NT2/D1 (cell line): ENCODE measurements at regions not wholly inside any gene's neighbourhood (a gene's known extent, or its start where the extent isn't known, plus 50 kb on each side); places are given as distances from the start of the nearest gene placed in this dataset.
"Not testable (repeated sequence)": the region's sequence is repeated elsewhere in the genome, so short reads cannot be mapped to it uniquely, and the experiment has no call there.

Source experiments
- DNase-seq: peaks from one replicate; pipeline ENCODE4 v3.0.0-alpha.2; 2011; ENCODE audit warnings: low read depth, low spot score
- H3K27me3 ChIP-seq: 2 replicates; pipeline ENCODE4 v1.6.0; 2011; ENCODE audit warnings: mild to moderate bottlenecking; ENCODE audit not compliant: insufficient read length, insufficient read depth
- H3K36me3 ChIP-seq: 2 replicates; pipeline ENCODE4 v1.6.1; 2011; ENCODE audit warnings: mild to moderate bottlenecking, low read length, mixed read lengths; ENCODE audit not compliant: insufficient read depth, insufficient read length
- H3K4me1 ChIP-seq: 2 replicates; pipeline ENCODE4 v1.5.1; 2011; ENCODE audit not compliant: insufficient read depth, insufficient read length
- H3K4me3 ChIP-seq: 2 replicates; pipeline ENCODE4 v1.5.1; 2011; ENCODE audit warnings: low read depth; ENCODE audit not compliant: insufficient read length
- H3K9ac ChIP-seq: 2 replicates; pipeline ENCODE4 v1.6.0; 2011; ENCODE audit warnings: low read depth; ENCODE audit not compliant: insufficient read length
- H3K9me3 ChIP-seq: 2 replicates; pipeline ENCODE4 v1.5.1; 2011; ENCODE audit warnings: mild to moderate bottlenecking, low read length; ENCODE audit not compliant: insufficient read depth
- SUZ12 ChIP-seq: IDR thresholded peaks from 2 replicates; pipeline ENCODE4 v1.6.1; 2011; ENCODE audit not compliant: insufficient read length, insufficient read depth; ENCODE audit errors: extremely low read depth
- YY1 ChIP-seq: IDR thresholded peaks from 2 replicates; pipeline ENCODE4 v1.6.1; 2011; ENCODE audit not compliant: insufficient read length, insufficient read depth
- ZNF274 ChIP-seq: IDR thresholded peaks from 2 replicates; pipeline ENCODE4 v1.6.1; 2011; ENCODE audit warnings: mild to moderate bottlenecking, low read depth, low read length

- no peaks in the 10 kb centered on the region for H3K27me3 ChIP-seq
- no peak for DNase-seq
- TF ChIP-seq ZNF274, result no peak
- peaks cover 14% of the 10 kb centered on the region; the same call in 1 of the 2 replicates for H3K9me3 ChIP-seq
- H3K36me3 ChIP-seq, result no peaks in the 10 kb centered on the region
- H3K4me3 ChIP-seq, result no peak overlapping the region
- H3K9ac ChIP-seq, result no peak overlapping the region
- H3K4me1 ChIP-seq, result no peaks in the 10 kb centered on the region
These were observed 260.2 kb downstream of the XPNPEP1 start for GRCh38 chr10:109663122-109663521.

- not testable (repeated sequence) for H3K9ac ChIP-seq, H3K36me3 ChIP-seq, DNase-seq, H3K4me3 ChIP-seq, H3K27me3 ChIP-seq, H3K9me3 ChIP-seq, H3K4me1 ChIP-seq
These were observed 270.7 kb downstream of the XPNPEP1 start for GRCh38 chr10:109652612-109653011.

GRCh38 chr10:109650228-109650627 is 273.1 kb downstream of the XPNPEP1 start:
- Histone ChIP-seq H3K9ac (no peak overlapping the region), H3K27me3 (no peaks in the 10 kb centered on the region), H3K4me3 (no peak overlapping the region), H3K9me3 (peaks cover 10% of the 10 kb centered on the region; the same call in 1 of the 2 replicates), H3K4me1 (no peaks in the 10 kb centered on the region), H3K36me3 (no peaks in the 10 kb centered on the region)
- no peak for DNase-seq
- no peak for TF ChIP-seq YY1
- TF ChIP-seq ZNF274, result no peak
- TF ChIP-seq SUZ12, result no peak

GRCh38 chr10:109647627-109648026 is 275.7 kb downstream of the XPNPEP1 start:
- no peak for TF ChIP-seq YY1
- no peak for TF ChIP-seq SUZ12
- no peak for TF ChIP-seq ZNF274

GRCh38 chr10:109633846-109634245 is 289.5 kb downstream of the XPNPEP1 start:
- Histone ChIP-seq H3K36me3 (no peaks in the 10 kb centered on the region), H3K9ac (no peak overlapping the region), H3K4me1 (no peaks in the 10 kb centered on the region), H3K27me3 (no peaks in the 10 kb centered on the region), H3K4me3 (no peak overlapping the region), H3K9me3 (peaks cover 13% of the 10 kb centered on the region)
- no peak for TF ChIP-seq YY1
- no peak for TF ChIP-seq ZNF274
- no peak for TF ChIP-seq SUZ12
- DNase-seq, result no peak

More at GRCh38 chr10:109647627-109648026, 275.7 kb downstream of the XPNPEP1 start:
- no peak for DNase-seq
- H3K9me3 ChIP-seq, result peaks cover 10% of the 10 kb centered on the region; the same call in 1 of the 2 replicates
- H3K4me3 ChIP-seq, result no peak overlapping the region
- no peaks in the 10 kb centered on the region for H3K27me3 ChIP-seq
- no peaks in the 10 kb centered on the region for H3K4me1 ChIP-seq
- no peaks in the 10 kb centered on the region for H3K36me3 ChIP-seq
- H3K9ac ChIP-seq, result no peak overlapping the region

GRCh38 chr10:109633017-109633416 is 290.3 kb downstream of the XPNPEP1 start:
- peaks cover 13% of the 10 kb centered on the region for H3K9me3 ChIP-seq
- H3K4me1 ChIP-seq, result not testable (repeated sequence)

GRCh38 chr10:109624939-109625338 is 298.4 kb downstream of the XPNPEP1 start:
- no peaks in the 10 kb centered on the region for H3K9me3 ChIP-seq
- no peak for TF ChIP-seq SUZ12
- TF ChIP-seq ZNF274, result no peak
- H3K27me3 ChIP-seq, result no peaks in the 10 kb centered on the region
- no peaks in the 10 kb centered on the region for H3K36me3 ChIP-seq
- H3K4me1 ChIP-seq, result no peaks in the 10 kb centered on the region
- no peak for DNase-seq
- H3K9ac ChIP-seq, result no peak overlapping the region
- H3K4me3 ChIP-seq, result no peak overlapping the region

More at GRCh38 chr10:109633017-109633416, 290.3 kb downstream of the XPNPEP1 start:
- H3K27me3 ChIP-seq, H3K9ac ChIP-seq, H3K36me3 ChIP-seq, DNase-seq, H3K4me3 ChIP-seq: not testable (repeated sequence)

GRCh38 chr10:109622566-109622965 is 300.7 kb downstream of the XPNPEP1 start:
- no peaks in the 10 kb centered on the region for H3K27me3 ChIP-seq
- TF ChIP-seq ZNF274, result no peak
- TF ChIP-seq SUZ12, result no peak
- no peak for TF ChIP-seq YY1
- DNase-seq, result no peak
- no peaks in the 10 kb centered on the region for H3K9me3 ChIP-seq
- no peaks in the 10 kb centered on the region for H3K36me3 ChIP-seq
- no peak overlapping the region for H3K4me3 ChIP-seq
- no peak overlapping the region for H3K9ac ChIP-seq
- H3K4me1 ChIP-seq, result no peaks in the 10 kb centered on the region
